GM12891 (cell line): ENCODE measurements at regions not wholly inside any gene's neighbourhood (a gene's known extent, or its start where the extent isn't known, plus 50 kb on each side); places are given as distances from the start of the nearest gene placed in this dataset.

Source experiments
- DNase-seq: peaks from one replicate; pipeline ENCODE4 v3.0.0; 2011; ENCODE audit warnings: low spot score; ENCODE audit not compliant: insufficient read length
- FAIRE-seq: peaks from 2 replicates; lab custom pipeline; 2011; peaks lifted over from hg19 to GRCh38; lab: Jason Lieb, UNC
- PAX5 ChIP-seq: IDR thresholded peaks from 2 replicates; pipeline ENCODE4 v1.6.1; 2011; ENCODE audit warnings: low read length, moderate library complexity, mild to moderate bottlenecking; ENCODE audit not compliant: insufficient read depth, severe bottlenecking
- POLR2A ChIP-seq: IDR thresholded peaks from 2 replicates; pipeline ENCODE4 v1.6.1; 2011; ENCODE audit warnings: low read depth, low read length, control low read depth
- POLR2AphosphoS5 ChIP-seq: IDR thresholded peaks from 2 replicates; pipeline ENCODE4 v1.6.1; 2011; ENCODE audit warnings: low read depth, low read length, control low read depth
- POU2F2 ChIP-seq: IDR thresholded peaks from 2 replicates; pipeline ENCODE4 v1.6.1; 2011; ENCODE audit warnings: low read depth, mild to moderate bottlenecking, control low read depth, low read length, moderate library complexity
- SPI1 ChIP-seq: IDR thresholded peaks from 2 replicates; pipeline ENCODE4 v1.6.1; 2011; ENCODE audit warnings: low read depth, low read length, control low read depth
- TAF1 ChIP-seq: IDR thresholded peaks from 2 replicates; pipeline ENCODE4 v1.6.1; 2011; ENCODE audit warnings: low read depth, low read length, control low read depth

- no peak for DNase-seq
- TF ChIP-seq POLR2A (no peak), SPI1 (no peak), TAF1 (no peak), POU2F2 (no peak), POLR2AphosphoS5 (no peak), PAX5 (no peak)
- no peak for FAIRE-seq
Measured at GRCh38 chr10:78359640-78360091, 326.0 kb downstream of the RPS24 start.

DNA sequence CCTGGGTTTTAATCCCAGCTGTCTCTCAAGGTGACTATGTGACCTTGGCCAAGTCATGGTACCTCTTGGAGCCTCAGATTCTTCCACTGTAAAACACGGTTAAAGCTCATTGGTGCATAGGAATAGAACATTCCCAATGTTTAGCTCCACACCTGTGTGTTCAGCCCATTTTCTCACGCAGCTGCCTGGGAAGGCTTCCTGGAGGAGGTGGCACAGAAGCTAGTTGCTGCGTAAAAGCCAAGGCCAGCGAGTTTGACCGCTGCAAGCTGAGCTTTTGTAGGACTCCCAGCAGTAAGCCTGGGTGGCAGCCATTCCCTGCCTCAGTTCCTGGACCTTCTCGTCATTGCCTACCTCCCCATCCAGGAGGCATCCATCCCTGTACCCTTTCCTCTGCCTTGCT, 326.6 kb downstream of the RPS24 start:
- TF ChIP-seq TAF1 (no peak), POU2F2 (no peak), POLR2AphosphoS5 (no peak), PAX5 (no peak), POLR2A (no peak), SPI1 (no peak)
- DNase-seq (no peak), FAIRE-seq (no peak)

DNA sequence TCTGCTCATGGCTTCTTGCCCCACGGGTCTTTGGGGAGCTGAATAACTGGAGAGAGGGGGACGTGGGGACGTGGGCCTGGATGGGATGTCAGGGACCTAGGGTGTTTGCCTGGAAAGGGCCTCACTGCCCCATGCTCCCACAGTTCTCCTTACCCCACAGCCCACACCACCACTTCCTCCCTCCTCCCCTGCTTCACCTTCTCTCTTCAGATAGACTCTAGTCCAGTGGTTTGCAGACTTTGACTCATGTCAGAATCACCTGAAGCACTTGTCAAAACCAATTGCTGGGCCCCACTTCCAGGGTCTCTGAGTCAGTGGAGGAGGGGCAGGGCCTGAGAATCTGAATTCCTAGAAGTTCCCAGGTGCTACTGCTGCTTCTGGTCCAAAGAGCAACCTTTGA, 327.4 kb downstream of the RPS24 start:
- DNase-seq (no peak), FAIRE-seq (no peak)
- TF ChIP-seq POLR2AphosphoS5 (no peak), TAF1 (no peak), POU2F2 (no peak), POLR2A (no peak), PAX5 (no peak)

GRCh38 chr10:78362406-78363022, 328.9 kb downstream of the RPS24 start:
- TF ChIP-seq POU2F2 (no peak), POLR2A (no peak), PAX5 (no peak), POLR2AphosphoS5 (no peak), TAF1 (no peak), SPI1 (peak; percentile 12; the same call in 1 of the 2 replicates)
- FAIRE-seq, result no peak
- DNase-seq, result no peak

- DNase-seq, result no peak
- TF ChIP-seq POLR2AphosphoS5 (no peak), TAF1 (no peak), POLR2A (no peak), POU2F2 (no peak), PAX5 (no peak), SPI1 (no peak)
- FAIRE-seq, result no peak
Measured at GRCh38 chr10:78363190-78363589, 329.5 kb downstream of the RPS24 start.

DNA sequence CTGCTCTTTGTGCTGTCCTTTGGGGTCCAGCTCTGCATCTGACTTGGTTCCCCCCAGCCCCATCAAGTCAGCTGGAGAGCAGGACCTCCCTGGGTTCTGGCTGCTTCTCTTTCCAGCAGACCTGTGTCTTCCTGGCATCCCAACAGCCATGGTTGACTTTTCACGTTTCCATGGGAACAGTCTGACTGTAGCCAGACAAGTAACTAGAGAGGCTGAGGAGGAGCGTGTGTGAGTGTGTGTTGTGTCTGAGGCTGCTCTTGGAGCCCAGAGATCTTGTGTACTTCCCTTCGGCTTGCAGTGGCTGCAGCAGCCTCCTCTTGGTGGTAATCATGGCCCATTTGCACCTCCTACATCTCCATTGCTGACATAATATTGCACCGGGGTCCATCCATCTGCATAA, 332.0 kb downstream of the RPS24 start:
- no peak for FAIRE-seq
- no peak for TF ChIP-seq SPI1
- no peak for TF ChIP-seq TAF1
- no peak for TF ChIP-seq POLR2A
- no peak for TF ChIP-seq PAX5
- no peak for TF ChIP-seq POU2F2
- no peak for TF ChIP-seq POLR2AphosphoS5
- no peak for DNase-seq

DNA sequence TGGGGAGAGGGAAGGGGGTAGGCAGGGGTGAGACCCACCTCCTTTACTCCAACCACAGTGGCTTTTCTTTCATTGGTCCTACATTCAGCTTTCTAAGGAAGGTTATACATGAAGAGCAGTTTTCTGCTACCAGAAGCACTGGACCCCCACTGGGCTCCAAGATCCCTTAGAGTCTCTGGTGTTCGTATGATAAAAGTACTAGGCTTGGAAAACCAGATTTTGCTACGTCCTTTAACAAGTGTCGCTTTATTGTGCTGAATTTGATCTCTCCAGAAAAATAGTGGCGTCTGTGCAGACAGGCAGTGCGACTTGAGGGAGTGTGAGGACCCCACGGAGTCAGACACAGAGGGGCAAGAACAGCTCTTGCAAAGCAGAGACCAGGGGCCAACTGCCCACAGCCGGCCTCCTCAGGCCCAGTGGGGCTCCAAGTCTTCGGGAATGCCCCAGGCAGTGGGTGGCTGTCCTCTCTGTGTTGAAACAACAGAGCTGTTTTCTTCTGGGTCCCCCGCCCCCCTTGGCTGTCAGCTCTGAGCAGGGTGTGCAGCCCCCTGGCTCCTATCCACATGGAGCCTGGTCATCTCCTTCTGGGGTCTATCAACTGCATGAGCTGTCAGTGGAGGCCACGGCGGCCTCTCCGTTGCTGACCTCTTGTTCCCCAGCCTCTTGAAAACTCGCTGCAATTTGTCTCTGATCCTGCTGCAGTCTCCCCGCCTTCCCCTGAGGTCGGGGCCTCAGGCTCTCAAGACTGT, 333.2 kb downstream of the RPS24 start:
- TF ChIP-seq POU2F2 (no peak), TAF1 (no peak), SPI1 (no peak), POLR2AphosphoS5 (no peak), POLR2A (no peak), PAX5 (no peak)
- DNase-seq, result no peak
- no peak for FAIRE-seq

- no peak for DNase-seq
- TF ChIP-seq POLR2A (no peak), POU2F2 (no peak), PAX5 (no peak), POLR2AphosphoS5 (no peak), TAF1 (no peak), SPI1 (no peak)
- FAIRE-seq, result no peak
Measured at GRCh38 chr10:78367751-78368150, 334.1 kb downstream of the RPS24 start.

DNA sequence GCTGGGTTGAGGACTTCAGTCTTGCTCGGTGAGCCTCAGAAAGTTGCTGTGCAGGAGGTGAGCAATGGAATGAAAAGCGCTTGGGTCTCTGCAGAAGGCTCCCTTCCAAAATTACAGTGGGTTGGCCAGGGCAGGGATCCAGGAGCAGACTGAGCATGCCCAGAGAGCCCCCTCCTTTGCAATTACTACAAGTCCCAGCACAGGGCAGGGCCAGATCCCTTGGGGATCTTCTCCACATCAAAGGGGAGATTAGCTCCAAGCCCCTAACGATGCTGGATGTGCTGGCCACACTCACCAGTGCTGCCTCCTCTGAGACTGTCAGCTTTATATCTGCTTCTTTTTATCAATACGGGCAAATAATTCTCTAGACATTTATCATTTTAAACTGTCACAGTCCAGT, 337.5 kb downstream of the RPS24 start:
- no peak for DNase-seq
- TF ChIP-seq POLR2A, result no peak
- no peak for TF ChIP-seq POU2F2
- TF ChIP-seq TAF1, result no peak
- FAIRE-seq, result no peak

GRCh38 chr10:78372806-78373205, 339.1 kb downstream of the RPS24 start:
- FAIRE-seq, result no peak
- TF ChIP-seq POLR2A (no peak), PAX5 (no peak), SPI1 (no peak), POU2F2 (no peak), TAF1 (no peak), POLR2AphosphoS5 (no peak)
- no peak for DNase-seq
